Ramos (cell line): ENCODE measurements at regions not wholly inside any gene's neighbourhood (a gene's known extent, or its start where the extent isn't known, plus 50 kb on each side); places are given as distances from the start of the nearest gene placed in this dataset.
"Not testable (repeated sequence)": the region's sequence is repeated elsewhere in the genome, so short reads cannot be mapped to it uniquely, and the experiment has no call there.

Experiments used
- in situ Hi-C: fragments of 300-500 bp; cut with MboI; formaldehyde crosslinking; loops from one replicate; pipeline ENCODE4 v1.14.3; 2022; ENCODE audit warnings: low sequenced_read_pairs; ENCODE audit not compliant: unreplicated experiment

DNA sequence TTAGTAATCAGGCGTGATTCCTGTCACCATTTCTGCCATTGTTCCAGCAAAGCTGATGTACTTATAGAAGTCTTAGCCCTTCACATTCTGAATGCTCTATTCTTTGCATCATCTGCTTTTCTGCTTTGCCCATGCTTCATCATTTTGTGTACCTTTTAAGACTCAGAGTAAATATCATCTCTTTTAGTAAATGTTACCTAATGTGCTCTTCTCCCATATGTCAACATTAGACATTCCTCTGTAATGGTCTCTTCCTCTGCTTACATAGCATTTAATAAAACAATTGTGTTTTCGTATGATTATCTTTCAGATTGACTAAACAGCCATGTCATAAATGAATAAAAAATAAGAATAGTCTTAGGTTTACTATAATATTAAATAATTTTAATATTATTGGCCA, 719.6 kb upstream of the GRM3 start:
- in situ Hi-C loops = no loop called here

DNA sequence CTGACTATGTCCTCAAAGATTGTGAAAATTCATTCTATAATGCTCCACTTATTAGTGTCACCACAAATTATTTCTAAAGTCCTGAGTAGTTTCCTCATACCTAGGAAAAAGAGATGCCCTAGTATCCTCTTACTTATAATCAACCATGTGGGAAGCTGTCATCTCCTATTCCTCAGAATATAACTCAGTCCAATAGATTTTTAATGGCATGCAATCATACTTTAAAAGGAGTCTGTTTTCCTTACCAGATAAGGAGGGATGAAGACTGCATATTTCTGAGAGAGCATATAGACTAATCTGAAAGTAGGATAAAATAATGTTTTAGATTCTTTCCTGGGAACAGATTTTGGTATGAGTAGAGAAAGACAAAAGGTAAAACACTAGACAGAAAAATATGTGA, 727.7 kb upstream of the GRM3 start:
- in situ Hi-C loops = no loop called here

DNA sequence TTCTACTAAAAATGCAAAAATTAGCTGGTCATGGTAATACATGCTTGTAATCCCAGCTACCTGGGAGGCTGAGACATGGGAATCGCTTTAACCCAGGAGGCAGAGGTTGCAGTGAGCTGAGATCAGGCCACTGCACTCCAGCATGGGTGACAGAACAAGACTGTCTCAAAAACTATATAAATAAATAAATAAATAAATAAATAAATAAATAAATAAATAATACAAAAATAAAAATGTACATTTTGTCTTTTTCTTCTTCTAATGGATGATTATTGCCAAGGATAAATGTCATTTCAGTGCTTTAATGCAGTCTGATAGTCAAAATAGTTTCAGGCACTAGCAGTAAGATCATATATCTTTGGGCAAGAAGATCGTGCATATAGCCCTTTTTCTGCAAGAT, 727.6 kb upstream of the SEMA3D start:
- in situ Hi-C loops = no loop called here

DNA sequence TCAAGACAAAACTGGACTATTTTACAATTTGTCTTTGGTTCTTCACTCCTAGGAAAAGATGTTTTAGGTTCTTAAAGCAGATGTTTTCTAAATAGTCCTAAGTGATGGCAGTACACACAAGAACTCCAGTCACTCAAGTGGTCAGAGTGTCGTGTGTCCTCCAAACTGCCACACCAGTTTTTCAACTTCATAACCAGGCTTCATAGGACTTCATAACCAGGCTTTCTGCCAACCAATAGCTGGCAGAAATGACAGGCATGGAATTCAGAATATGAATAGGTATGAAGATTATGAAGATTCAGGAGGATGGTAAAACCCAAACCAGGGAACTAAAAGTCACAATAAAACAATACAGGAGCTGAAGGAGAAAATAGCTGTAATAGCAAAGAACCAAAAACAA, 721.2 kb upstream of the SEMA3D start:
- in situ Hi-C loops = no loop called here

DNA sequence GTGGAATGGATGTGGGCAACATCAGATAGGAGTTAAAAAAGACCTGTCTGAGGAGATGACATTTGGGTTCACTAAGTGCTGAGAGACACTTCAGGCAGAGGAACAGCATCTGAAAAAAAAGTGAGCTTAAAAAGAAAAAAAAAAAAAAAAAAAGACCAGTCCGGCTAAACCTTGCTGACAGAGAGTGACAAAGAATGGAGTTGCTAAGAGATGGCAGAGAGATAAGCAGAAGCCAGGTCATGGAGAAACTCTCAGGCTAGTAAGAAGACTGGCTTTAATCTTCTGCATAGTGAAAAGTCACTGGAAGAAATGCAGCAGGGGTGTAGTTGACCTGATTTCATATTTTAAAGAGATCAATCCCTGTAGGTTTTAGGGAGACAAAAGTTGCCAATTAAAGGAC, 711.1 kb upstream of the SEMA3D start:
- in situ Hi-C loops = no loop called here

DNA sequence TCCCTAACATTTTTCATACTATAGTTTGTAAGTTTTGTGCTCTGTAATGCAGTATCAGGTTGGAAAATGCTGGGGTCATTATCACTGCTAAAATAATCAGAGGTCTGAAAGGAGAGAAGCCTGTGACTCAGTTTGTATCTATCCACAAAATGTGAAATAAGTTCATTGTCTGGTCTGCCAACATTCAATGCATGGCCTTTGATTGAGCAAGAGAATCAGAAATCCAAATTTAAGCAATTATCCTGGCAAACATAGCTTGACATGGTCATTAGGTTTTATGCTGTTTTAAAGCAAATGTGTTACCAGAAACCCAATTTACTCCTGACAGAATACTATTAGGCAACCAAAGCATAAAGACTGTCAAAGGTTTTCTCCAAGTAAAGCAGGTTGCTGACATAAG, 709.7 kb upstream of the SEMA3D start:
- in situ Hi-C loops = no loop called here

DNA sequence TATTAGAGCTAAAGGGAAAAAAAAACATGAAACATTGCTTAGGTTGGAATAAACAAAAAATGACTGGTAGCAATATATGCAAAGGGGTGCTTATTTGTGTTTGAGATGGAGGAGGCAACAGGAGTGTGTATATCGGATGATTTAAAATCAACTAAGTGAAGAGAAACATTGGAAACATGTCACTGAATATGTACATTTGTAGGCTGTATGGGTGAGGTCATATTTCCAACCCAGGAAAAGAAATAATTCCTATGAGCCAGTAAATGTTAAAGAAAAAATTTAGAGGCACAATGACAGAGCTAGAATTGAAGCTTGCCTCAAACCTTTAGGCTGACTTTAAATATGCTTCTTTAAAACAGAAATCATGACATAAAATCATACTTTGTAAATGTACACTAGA, 709.0 kb upstream of the SEMA3D start:
- in situ Hi-C loops = no loop called here

DNA sequence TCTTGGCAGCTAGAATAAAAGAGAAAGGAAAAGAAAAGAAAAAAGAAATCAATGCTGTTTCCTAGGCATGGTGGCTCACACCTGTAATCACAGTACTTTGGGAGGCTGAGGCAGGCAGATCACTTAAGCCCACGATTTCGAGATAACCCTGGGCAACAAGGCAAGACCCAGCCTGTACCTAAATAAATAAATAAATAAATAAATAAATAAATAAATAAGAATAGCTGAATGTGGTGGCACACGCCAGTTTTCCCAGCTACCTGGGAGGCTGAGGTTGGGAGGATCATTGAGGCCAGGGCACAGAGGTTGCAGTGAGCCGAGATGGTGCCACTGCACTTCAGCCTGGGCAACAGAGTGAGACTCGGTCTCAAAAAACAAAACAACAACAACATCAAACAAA, 705.0 kb upstream of the SEMA3D start:
- in situ Hi-C loops = not testable (repeated sequence)

DNA sequence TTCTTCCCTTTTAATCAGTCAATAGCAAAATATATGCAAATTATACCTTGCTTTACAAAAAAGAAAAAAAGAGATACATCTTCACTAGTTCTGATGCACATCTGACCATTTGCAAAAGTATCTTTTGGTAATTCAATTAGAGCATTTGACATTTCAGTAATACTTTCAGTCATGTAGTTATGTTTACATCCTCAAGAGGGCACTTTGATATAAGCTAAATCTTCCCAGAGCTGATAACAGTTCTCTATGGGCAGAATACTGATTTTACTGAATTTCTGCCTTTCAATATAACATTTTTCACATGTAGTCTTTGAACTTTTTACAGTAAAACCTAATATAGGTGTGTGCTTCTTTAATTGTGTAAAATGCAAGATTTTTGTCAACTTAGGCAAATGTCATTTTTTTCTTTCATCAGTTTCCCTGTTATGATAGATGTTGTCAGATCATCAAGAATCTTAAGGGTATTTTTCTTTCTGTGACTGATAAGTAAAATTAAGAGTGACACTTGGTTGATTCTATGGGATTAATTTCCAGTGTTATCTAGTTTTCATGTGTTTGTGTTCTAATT, 703.5 kb upstream of the SEMA3D start:
- in situ Hi-C loops = no loop called here

DNA sequence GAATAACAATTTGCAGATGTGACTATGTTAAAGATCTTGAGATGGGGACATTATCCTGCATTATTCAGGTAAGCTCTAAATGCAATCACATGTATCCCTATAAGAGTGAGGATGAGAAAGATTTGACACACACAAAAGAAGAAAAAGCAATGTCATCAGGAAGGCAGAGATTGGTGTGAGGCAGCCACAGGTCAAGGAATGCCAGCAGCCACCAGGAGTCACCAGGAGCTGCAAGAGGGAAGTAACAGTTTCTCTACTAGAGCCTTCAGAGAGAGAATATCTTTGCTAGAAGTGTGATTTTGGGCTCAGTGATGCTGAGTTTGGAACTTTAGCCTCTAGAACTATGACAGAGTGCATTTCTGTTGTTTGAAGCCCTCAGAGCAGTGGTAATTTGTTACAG, 700.3 kb upstream of the SEMA3D start:
- in situ Hi-C loops = loop anchor here (10.0 kb wide), 1 partner anchor 578 kb away; no protein-coding TSS in a partner anchor

DNA sequence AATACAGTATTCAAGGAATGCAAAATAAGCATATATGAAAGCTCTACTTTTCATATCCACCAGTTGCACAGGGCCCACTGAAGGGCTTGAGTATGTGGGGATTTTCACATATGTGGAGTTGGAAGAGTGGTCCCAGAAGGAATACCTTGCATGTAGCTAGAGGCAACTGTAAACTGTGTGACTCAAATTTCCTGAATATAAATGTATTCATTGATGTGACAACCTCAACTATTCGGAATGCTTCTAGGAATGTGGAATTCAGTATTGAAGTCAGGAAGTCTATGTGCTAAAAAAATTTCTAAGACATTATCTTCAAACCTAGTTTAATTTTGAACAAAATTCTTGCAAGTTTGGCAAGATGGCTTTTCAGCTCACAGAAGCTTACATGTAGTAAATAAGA, 695.5 kb upstream of the SEMA3D start:
- in situ Hi-C loops = loop anchor here (10.0 kb wide), 1 partner anchor 582 kb away; no protein-coding TSS in a partner anchor

DNA sequence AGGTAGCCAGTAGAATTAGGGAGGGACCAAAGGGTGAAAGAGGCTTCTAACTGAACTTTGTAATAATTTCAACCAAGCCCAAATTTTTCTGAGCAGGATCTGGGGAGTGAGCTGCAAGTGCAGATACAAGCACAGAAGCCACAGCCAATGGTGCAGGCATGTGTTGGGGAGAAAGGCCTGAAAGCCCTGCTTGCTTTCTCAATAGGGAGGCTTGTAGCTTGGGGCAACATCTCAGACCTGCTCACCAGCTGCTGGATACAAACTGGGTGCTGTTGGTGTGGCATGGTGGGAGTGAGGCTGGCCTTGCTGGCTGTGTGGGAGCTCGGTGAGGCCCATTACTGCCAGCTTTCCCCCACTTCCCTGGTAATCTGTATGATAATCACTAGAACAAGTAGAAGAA, 688.5 kb upstream of the SEMA3D start:
- in situ Hi-C loops = no loop called here

DNA sequence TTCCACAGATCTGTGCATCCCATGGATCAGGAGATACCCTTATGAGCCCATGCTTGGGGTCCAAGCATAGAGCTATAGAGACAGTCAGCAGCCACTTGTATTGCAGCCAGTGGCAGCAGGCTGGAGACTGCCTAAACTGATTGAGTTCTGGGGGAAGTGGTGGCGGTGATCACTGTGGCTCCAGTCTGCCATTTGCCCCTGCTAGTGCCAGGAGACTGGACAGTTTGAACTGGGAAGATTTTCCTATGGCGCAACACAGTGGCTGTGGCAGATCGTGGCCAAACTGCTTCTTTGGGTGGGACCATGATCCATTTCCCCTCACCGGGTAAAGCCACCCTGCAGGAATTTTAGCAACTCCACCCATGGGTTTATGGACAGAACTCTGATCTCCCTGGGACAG, 679.7 kb upstream of the SEMA3D start:
- in situ Hi-C loops = no loop called here

DNA sequence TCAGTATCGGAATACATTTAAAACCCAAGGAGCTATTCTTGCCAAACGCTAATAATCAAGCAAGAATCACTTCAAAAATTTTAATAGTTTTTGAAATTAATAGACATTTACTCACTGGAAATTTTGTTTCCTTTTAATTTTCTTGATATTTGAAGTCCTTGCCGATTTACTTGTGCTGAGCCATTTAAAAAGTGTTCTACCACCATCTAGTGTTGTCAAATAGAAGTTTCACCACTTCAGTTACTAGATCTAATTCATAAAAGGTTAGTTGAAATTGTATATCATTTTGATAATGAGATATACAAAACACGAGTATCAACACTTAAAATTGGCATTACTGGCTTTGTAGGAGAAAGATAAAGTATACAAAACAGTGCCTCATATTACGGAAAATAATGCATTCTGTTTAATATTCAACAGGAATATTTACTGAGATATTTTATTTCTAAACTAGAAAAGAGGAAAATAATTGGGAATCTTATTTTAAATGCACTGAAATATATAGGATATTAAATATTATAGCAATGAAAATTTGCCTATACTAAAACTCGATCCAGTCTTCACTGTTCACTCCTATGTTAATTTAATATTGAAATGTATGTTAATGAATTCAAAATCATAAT, 664.8 kb upstream of the SEMA3D start:
- in situ Hi-C loops = no loop called here

DNA sequence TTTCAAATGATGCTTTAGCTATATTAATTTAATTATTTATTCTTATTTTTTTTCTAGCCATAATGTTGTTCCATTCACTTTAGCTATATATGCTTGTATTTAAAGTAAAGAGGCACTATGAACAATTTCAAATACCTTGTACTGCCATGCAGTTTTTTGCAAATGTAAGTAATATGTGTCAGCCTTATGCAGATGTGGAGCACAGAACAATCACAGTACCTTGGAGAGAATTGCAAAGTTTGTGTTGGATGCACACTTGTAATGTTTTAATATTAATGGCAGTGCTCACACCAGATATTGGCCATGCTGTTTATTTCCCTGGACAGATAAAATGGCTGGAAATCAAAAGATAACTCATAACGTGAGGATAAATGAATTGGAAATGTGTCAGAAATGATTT, 663.5 kb upstream of the SEMA3D start:
- in situ Hi-C loops = no loop called here

DNA sequence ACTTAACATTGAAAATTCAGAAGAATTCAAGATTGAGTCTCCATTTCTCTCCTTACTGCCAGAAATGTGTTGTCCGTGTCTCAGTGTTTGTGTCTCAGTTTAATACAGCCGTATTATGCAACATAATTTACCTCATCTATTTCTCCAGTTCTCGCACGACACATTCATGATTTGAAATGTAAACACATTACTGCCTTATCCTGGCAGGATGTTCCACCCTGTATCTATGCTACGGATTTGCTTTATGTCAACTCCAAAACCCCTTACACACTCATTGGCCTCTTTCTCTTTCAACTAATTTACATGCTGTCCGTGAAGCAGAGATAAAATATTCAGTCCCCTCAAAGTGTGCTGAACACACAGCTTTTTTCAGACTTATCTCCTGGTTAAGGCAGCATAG, 653.7 kb upstream of the SEMA3D start:
- in situ Hi-C loops = no loop called here

DNA sequence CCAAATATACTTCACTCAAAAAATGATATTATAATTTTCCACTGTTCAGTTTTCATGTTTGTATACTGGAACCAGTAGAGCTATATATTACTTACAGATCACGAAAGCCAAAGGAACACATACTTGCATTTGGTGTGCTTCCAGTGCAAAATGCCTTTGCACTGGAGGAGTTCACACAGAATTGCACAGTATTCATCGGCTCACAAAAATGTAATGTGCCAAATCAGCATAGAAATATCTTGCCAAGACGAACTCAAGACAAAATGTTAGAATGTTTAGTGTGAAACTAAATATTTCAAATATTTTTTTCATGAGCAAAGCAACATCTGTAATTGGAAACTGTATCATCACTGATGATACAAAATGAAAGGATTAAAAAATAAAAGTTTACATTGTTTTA, 646.2 kb upstream of the SEMA3D start:
- in situ Hi-C loops = no loop called here

DNA sequence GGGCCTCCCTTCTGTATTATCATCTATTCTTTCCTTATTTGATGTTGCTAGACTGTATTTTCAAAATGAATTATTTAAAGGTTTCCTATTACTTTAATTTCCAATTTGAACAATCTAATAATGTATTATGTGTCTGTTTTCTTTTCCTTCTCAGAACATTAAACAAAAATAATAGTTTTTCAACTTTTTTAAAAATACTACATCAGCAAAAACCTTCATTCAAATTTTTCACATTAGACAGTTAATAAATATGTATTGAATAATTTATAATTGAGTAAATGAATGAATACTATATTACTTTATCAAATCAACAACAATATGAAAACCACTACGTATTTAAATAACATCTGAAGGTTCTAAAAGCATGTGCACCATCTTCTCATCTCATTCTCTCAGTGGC, 644.1 kb upstream of the SEMA3D start:
- in situ Hi-C loops = no loop called here

DNA sequence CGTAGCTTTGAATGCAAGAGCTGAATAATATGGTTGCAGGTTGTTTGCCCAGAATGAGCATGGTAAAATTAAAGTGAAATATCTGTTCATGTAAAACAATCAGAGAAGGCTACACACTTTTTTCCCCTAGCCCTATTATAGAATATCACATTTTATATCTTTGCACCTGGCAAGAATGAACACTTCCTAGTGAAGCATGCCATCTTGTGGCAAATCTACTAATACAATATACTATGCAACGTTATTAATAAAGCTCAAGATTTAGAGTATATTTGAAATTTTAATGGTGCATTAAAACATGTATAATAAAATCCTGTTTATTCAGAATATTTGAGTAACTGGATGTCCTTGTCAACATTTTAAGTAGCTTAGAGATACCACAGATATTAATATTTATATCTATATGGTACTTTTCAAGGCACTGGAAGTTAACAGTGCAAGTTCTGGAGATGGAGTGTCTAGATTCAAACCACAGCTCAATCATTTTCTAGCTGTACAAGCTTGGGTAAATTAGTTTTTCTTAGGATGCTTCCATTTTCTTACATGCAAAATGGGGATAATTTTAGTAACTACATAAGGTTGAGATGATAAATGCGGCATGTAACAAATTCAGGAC, 643.1 kb upstream of the SEMA3D start:
- in situ Hi-C loops = no loop called here

DNA sequence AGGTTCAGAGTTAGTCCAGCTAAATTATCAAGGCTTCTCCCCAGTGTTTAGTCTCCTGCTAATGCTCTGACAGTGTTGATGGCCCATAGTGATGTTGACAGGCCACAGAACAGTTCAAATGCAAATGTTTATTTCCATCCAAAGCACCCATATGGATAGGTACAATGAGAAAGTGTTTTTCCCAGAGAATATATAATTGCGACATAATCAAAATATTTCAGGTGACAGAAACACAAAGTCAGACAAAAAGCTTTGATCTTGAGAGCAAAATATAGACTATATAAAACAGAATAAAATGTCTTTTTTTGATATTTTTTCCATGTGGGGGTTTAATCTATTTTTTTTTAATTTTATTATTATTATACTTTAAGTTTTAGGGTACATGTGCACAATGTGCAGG, 642.3 kb upstream of the SEMA3D start:
- in situ Hi-C loops = no loop called here

DNA sequence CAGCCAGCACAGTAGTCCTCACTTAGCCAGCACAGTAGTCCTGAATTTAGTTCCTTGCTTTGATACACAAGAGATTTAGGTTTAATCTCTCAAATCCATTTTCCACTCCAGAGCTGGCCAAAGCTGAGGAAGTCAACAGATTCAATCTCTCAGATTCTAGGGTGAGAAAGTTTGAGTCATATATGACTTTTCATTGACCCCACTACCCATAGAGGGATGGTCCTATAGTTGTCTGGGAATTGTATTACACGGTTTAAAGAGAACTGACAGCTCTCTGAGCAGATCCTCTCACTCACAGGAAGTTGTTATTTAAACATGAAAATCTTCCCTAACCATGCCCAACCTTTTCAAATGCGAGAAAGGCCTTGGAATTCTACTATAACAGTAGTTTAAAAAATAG, 641.8 kb upstream of the SEMA3D start:
- in situ Hi-C loops = no loop called here
